SK-N-SH (cell line): ENCODE measurements at regions not wholly inside any gene's neighbourhood (a gene's known extent, or its start where the extent isn't known, plus 50 kb on each side); places are given as distances from the start of the nearest gene placed in this dataset.

Experiments used
- JUND ChIP-seq: IDR thresholded peaks from 2 replicates; pipeline ENCODE4 v1.4.0; 2012
- NFIC ChIP-seq: IDR thresholded peaks from 2 replicates; pipeline ENCODE4 v1.4.0; 2012; ENCODE audit warnings: borderline replicate concordance
- RAD21 ChIP-seq: IDR thresholded peaks from 2 replicates; pipeline ENCODE4 v1.6.1; 2012; ENCODE audit warnings: mild to moderate bottlenecking, low read length
- RXRA ChIP-seq: IDR thresholded peaks from 2 replicates; pipeline ENCODE4 v1.4.0; 2012; ENCODE audit warnings: low read depth, mild to moderate bottlenecking, borderline replicate concordance
- SIN3A ChIP-seq: IDR thresholded peaks from 2 replicates; pipeline ENCODE4 v1.6.1; 2012; ENCODE audit warnings: low read depth, mild to moderate bottlenecking, low read length, moderate library complexity, borderline replicate concordance
- TF ChIP-seq, protein P1 (sequence below): fragments of 200-600 bp; sonication (generic); IDR thresholded peaks from 2 replicates; pipeline ENCODE4 v1.6.1; 2017; ENCODE audit warnings: antibody characterized with exemption, mild to moderate bottlenecking, moderate library complexity
- TF ChIP-seq, protein P2 (sequence below): fragments of 150-350 bp; IDR thresholded peaks from 2 replicates; pipeline ENCODE4 v1.6.1; 2017; ENCODE audit warnings: antibody characterized with exemption, low read length, low read depth, borderline replicate concordance

DNA sequence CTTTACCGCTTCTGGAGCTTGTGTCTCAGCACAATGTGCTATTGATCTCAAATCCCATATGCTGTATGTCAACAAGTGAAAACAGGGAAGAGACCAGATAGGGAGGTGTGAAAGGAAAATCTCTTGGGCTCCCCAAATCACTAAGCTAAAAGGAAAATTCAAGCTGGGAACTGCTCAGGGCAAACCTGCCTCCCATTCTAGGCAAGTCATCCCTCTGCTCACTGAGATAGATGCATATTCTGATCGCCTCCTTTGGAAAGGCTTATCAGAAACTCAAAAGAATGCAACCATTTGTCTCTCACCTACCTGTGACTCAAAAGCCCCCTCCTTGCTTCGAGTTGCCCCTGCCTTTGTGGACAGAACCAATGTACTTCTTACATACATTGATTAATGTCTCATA is 161.1 kb upstream of the LYZL1 start:
- no peak for TF ChIP-seq RXRA
- TF ChIP-seq, protein P1, sequence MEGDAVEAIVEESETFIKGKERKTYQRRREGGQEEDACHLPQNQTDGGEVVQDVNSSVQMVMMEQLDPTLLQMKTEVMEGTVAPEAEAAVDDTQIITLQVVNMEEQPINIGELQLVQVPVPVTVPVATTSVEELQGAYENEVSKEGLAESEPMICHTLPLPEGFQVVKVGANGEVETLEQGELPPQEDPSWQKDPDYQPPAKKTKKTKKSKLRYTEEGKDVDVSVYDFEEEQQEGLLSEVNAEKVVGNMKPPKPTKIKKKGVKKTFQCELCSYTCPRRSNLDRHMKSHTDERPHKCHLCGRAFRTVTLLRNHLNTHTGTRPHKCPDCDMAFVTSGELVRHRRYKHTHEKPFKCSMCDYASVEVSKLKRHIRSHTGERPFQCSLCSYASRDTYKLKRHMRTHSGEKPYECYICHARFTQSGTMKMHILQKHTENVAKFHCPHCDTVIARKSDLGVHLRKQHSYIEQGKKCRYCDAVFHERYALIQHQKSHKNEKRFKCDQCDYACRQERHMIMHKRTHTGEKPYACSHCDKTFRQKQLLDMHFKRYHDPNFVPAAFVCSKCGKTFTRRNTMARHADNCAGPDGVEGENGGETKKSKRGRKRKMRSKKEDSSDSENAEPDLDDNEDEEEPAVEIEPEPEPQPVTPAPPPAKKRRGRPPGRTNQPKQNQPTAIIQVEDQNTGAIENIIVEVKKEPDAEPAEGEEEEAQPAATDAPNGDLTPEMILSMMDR: no peak
- TF ChIP-seq RAD21: no peak; the same call in 1 of the 2 replicates
- TF ChIP-seq JUND: no peak
- TF ChIP-seq, protein P2, sequence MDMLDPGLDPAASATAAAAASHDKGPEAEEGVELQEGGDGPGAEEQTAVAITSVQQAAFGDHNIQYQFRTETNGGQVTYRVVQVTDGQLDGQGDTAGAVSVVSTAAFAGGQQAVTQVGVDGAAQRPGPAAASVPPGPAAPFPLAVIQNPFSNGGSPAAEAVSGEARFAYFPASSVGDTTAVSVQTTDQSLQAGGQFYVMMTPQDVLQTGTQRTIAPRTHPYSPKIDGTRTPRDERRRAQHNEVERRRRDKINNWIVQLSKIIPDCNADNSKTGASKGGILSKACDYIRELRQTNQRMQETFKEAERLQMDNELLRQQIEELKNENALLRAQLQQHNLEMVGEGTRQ: no peak
- no peak for TF ChIP-seq NFIC
- no peak for TF ChIP-seq SIN3A
